ENCODE measurements at regions not wholly inside any gene's neighbourhood (a gene's known extent, or its start where the extent isn't known, plus 50 kb on each side); places are given as distances from the start of the nearest gene placed in this dataset.
A peak's percentile ranks its signal among the peaks of the same experiment; 100 is the strongest.

DNA sequence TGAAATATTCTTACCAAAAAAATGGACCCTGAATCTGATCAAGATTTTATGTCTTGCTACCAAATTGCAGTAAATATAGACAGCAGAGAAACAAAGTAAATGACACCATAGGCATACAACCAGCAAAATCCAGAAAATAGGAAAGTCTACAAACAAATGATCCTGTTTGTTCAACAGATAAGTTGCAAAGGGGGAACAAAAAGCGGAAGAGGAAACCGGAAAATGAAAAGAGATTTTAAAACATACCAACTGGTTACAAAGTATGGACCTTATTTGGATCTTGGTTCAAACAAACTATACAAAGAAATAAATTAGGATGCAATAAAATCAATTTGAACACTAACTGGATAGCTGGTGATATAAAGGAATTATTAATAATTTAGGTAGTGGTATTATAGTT is 92.0 kb downstream of the TMPRSS5 start:
- Histone ChIP-seq H3K9ac (ENCODE audit: control insufficient read depth, insufficient read depth, low read length) (no peak overlapping the region), H3K4me2 (ENCODE audit: control insufficient read depth, insufficient read depth) (no peak overlapping the region)

DNA sequence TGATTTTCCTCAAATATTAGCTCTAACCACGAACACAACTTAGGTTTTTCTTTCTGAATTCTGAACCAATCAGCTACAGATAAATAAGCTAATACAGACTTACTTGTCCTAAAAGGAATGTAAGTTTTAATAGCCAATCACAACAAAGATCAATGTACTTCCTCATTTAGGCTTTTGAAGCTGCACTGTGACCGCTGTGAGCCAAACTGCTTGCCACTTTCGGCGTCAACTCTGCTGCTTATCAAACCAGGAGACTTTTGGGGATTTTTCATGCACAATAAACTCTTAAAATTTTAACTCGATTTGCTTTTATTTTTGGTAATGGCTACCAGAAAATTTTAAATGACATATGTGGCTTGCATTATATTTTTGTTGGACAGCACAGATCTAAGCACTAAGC is 92.5 kb downstream of the TMPRSS5 start:
- no TSS peak for BruUV-seq (replicated peaks)
- POLR2A ChIA-PET = no interaction called here
- in situ Hi-C loops (cut with MboI) = no loop called here
- ATAC-seq (no peak), FAIRE-seq (no peak), DNase-seq (ENCODE audit: low read depth, low spot score) (no peak)
- Histone ChIP-seq H3K4me1 (ENCODE audit: control insufficient read depth, insufficient read depth, low read length) (no peaks in the 10 kb centered on the region), H3K79me2 (ENCODE audit: control insufficient read depth, insufficient read depth, low read length) (no peaks in the 10 kb centered on the region), H2AFZ (ENCODE audit: control insufficient read depth, low read depth, low read length) (no peak overlapping the region), H3K4me2 (ENCODE audit: control insufficient read depth, insufficient read depth) (no peak overlapping the region), H3K27me3 (replicated peaks in 1 of 2; ENCODE audit: control insufficient read depth in 2 of 2, insufficient read depth in 2 of 2, low read length in 1 of 2) (no peaks in the 10 kb centered on the region), H4K20me1 (ENCODE audit: control insufficient read depth, insufficient read depth) (no peaks in the 10 kb centered on the region), H3K36me3 (ENCODE audit: control insufficient read depth in 2 of 2, insufficient read depth in 2 of 2, low read length in 1 of 2) (no peaks in the 10 kb centered on the region), H3K4me3 (no peak overlapping the region), H3K27ac (ENCODE audit: control insufficient read depth, insufficient read depth) (no peak overlapping the region), H3K9ac (ENCODE audit: control insufficient read depth, insufficient read depth, low read length) (no peak overlapping the region), H3K9me3 (replicated peaks; ENCODE audit: control insufficient read depth, insufficient read depth, low read length) (no peaks in the 10 kb centered on the region)
- RAD21 ChIA-PET (ENCODE audit: unreplicated experiment) = no interaction called here
- intact Hi-C loops (cut with micrococcal nuclease; ENCODE audit: unreplicated experiment) = no loop called here
- WGBS (ENCODE audit: insufficient coverage, insufficient replicate concordance, low lambda C conversion rate, missing lambda C conversion rate) = 34% methylated on average over 5 of the region's 5 CpGs
- CTCF ChIA-PET = interaction anchor here (0.6 kb wide), 1 partner anchor 1623 kb away, joined by 3 read pairs; no protein-coding TSS in a partner anchor
- SMC1A ChIA-PET (ENCODE audit: uncharacterized antibody, unreplicated experiment) = interaction anchor here (1.3 kb wide), 1 partner anchor 11 kb away, joined by 3 read pairs; no protein-coding TSS in a partner anchor
- no peak for TF ChIP-seq RUNX3 (IDR thresholded peaks at IDR 0.05; ENCODE audit: low read length)
- TF ChIP-seq, protein P1, sequence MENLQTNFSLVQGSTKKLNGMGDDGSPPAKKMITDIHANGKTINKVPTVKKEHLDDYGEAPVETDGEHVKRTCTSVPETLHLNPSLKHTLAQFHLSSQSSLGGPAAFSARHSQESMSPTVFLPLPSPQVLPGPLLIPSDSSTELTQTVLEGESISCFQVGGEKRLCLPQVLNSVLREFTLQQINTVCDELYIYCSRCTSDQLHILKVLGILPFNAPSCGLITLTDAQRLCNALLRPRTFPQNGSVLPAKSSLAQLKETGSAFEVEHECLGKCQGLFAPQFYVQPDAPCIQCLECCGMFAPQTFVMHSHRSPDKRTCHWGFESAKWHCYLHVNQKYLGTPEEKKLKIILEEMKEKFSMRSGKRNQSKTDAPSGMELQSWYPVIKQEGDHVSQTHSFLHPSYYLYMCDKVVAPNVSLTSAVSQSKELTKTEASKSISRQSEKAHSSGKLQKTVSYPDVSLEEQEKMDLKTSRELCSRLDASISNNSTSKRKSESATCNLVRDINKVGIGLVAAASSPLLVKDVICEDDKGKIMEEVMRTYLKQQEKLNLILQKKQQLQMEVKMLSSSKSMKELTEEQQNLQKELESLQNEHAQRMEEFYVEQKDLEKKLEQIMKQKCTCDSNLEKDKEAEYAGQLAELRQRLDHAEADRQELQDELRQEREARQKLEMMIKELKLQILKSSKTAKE (IDR thresholded peaks at IDR 0.05; ENCODE audit: low read depth, poor library complexity, severe bottlenecking) = no peak
- TF ChIP-seq NR2C1 (IDR thresholded peaks at IDR 0.05) = no peak
- TF ChIP-seq MTA3 (IDR thresholded peaks at IDR 0.05; ENCODE audit: borderline replicate concordance, low read length) = no peak
- TF ChIP-seq, protein P2, sequence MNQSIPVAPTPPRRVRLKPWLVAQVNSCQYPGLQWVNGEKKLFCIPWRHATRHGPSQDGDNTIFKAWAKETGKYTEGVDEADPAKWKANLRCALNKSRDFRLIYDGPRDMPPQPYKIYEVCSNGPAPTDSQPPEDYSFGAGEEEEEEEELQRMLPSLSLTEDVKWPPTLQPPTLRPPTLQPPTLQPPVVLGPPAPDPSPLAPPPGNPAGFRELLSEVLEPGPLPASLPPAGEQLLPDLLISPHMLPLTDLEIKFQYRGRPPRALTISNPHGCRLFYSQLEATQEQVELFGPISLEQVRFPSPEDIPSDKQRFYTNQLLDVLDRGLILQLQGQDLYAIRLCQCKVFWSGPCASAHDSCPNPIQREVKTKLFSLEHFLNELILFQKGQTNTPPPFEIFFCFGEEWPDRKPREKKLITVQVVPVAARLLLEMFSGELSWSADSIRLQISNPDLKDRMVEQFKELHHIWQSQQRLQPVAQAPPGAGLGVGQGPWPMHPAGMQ (IDR thresholded peaks at IDR 0.05; ENCODE audit: borderline replicate concordance) = no peak
- TF ChIP-seq, protein P3, sequence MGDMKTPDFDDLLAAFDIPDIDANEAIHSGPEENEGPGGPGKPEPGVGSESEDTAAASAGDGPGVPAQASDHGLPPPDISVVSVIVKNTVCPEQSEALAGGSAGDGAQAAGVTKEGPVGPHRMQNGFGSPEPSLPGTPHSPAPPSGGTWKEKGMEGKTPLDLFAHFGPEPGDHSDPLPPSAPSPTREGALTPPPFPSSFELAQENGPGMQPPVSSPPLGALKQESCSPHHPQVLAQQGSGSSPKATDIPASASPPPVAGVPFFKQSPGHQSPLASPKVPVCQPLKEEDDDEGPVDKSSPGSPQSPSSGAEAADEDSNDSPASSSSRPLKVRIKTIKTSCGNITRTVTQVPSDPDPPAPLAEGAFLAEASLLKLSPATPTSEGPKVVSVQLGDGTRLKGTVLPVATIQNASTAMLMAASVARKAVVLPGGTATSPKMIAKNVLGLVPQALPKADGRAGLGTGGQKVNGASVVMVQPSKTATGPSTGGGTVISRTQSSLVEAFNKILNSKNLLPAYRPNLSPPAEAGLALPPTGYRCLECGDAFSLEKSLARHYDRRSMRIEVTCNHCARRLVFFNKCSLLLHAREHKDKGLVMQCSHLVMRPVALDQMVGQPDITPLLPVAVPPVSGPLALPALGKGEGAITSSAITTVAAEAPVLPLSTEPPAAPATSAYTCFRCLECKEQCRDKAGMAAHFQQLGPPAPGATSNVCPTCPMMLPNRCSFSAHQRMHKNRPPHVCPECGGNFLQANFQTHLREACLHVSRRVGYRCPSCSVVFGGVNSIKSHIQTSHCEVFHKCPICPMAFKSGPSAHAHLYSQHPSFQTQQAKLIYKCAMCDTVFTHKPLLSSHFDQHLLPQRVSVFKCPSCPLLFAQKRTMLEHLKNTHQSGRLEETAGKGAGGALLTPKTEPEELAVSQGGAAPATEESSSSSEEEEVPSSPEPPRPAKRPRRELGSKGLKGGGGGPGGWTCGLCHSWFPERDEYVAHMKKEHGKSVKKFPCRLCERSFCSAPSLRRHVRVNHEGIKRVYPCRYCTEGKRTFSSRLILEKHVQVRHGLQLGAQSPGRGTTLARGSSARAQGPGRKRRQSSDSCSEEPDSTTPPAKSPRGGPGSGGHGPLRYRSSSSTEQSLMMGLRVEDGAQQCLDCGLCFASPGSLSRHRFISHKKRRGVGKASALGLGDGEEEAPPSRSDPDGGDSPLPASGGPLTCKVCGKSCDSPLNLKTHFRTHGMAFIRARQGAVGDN (IDR thresholded peaks at IDR 0.05) = no peak
- TF ChIP-seq IKZF2 (IDR thresholded peaks at IDR 0.05) = no peak
- peak; percentile 23; the same call in 1 of the 2 replicates for TF ChIP-seq SPI1 (IDR thresholded peaks at IDR 0.05; ENCODE audit: borderline replicate concordance, insufficient read depth, low read depth, low read length)

More for the DNA sequence above, 92.0 kb downstream of the TMPRSS5 start:
- ChIA-PET RAD21 (ENCODE audit: unreplicated experiment) (no interaction called here), SMC1A (ENCODE audit: uncharacterized antibody, unreplicated experiment) (no interaction called here), POLR2A (no interaction called here), CTCF (interaction anchor here (0.6 kb wide), 1 partner anchor 1623 kb away, joined by 3 read pairs; no protein-coding TSS in a partner anchor)
- Histone ChIP-seq H4K20me1 (ENCODE audit: control insufficient read depth, insufficient read depth) (no peaks in the 10 kb centered on the region), H3K36me3 (ENCODE audit: control insufficient read depth in 2 of 2, insufficient read depth in 2 of 2, low read length in 1 of 2) (no peaks in the 10 kb centered on the region), H3K4me1 (ENCODE audit: control insufficient read depth, insufficient read depth, low read length) (no peaks in the 10 kb centered on the region), H3K4me3 (no peak overlapping the region), H2AFZ (ENCODE audit: control insufficient read depth, low read depth, low read length) (no peak overlapping the region), H3K27me3 (replicated peaks in 1 of 2; ENCODE audit: control insufficient read depth in 2 of 2, insufficient read depth in 2 of 2, low read length in 1 of 2) (no peaks in the 10 kb centered on the region), H3K79me2 (ENCODE audit: control insufficient read depth, insufficient read depth, low read length) (no peaks in the 10 kb centered on the region), H3K27ac (ENCODE audit: control insufficient read depth, insufficient read depth) (no peak overlapping the region), H3K9me3 (replicated peaks; ENCODE audit: control insufficient read depth, insufficient read depth, low read length) (no peaks in the 10 kb centered on the region)
- in situ Hi-C loops (cut with MboI) (no loop called here), intact Hi-C loops (cut with micrococcal nuclease; ENCODE audit: unreplicated experiment) (no loop called here)
- FAIRE-seq (no peak), DNase-seq (ENCODE audit: low read depth, low spot score) (no peak), ATAC-seq (no peak)
- BruUV-seq (replicated peaks) = no TSS peak
- WGBS (ENCODE audit: insufficient coverage, insufficient replicate concordance, low lambda C conversion rate, missing lambda C conversion rate) = 71% methylated on average over 2 of the region's 2 CpGs
- TF ChIP-seq MEF2B (IDR thresholded peaks at IDR 0.05; ENCODE audit: partially characterized antibody, poor library complexity, severe bottlenecking) (no peak), EED (IDR thresholded peaks at IDR 0.05; ENCODE audit: low read depth) (no peak), ETV6 (conservative IDR thresholded peaks at IDR 0.05 in 1 of 2, IDR thresholded peaks at IDR 0.05 in 1 of 2; ENCODE audit: borderline replicate concordance in 1 of 2, low read depth in 1 of 2) (no peak), SMC3 (IDR thresholded peaks at IDR 0.05; ENCODE audit: borderline replicate concordance, low read length) (no peak), RBBP5 (conservative IDR thresholded peaks at IDR 0.05) (no peak), CHD1 (IDR thresholded peaks at IDR 0.05; ENCODE audit: low read depth, low read length) (no peak), CBX5 (IDR thresholded peaks at IDR 0.05; ENCODE audit: low read depth) (no peak)
